Rectal smooth muscle tissue (tissue), 1 donor: ENCODE measurements at regions not wholly inside any gene's neighbourhood (a gene's known extent, or its start where the extent isn't known, plus 50 kb on each side); places are given as distances from the start of the nearest gene placed in this dataset.
"Not testable (repeated sequence)": the region's sequence is repeated elsewhere in the genome, so short reads cannot be mapped to it uniquely, and the experiment has no call there.

ENCODE experiments used
- H3K27ac ChIP-seq: one replicate; pipeline ENCODE4 v1.7.0; 2013; ENCODE audit warnings: low read depth, low read length, inconsistent platforms
- H3K27me3 ChIP-seq: one replicate; pipeline ENCODE4 v1.7.0; 2013; ENCODE audit warnings: low read length; ENCODE audit not compliant: control insufficient read depth, insufficient read depth
- H3K36me3 ChIP-seq: one replicate; pipeline ENCODE4 v1.7.0; 2013; ENCODE audit warnings: low read length; ENCODE audit not compliant: control insufficient read depth, insufficient read depth
- H3K4me1 ChIP-seq: one replicate; pipeline ENCODE4 v1.7.0; 2013; ENCODE audit warnings: low read length; ENCODE audit not compliant: control insufficient read depth, insufficient read depth
- H3K4me3 ChIP-seq: one replicate; pipeline ENCODE4 v1.7.0; 2013; ENCODE audit warnings: low read length
- H3K9ac ChIP-seq: one replicate; pipeline ENCODE4 v1.7.0; 2013; ENCODE audit warnings: low read length

DNA sequence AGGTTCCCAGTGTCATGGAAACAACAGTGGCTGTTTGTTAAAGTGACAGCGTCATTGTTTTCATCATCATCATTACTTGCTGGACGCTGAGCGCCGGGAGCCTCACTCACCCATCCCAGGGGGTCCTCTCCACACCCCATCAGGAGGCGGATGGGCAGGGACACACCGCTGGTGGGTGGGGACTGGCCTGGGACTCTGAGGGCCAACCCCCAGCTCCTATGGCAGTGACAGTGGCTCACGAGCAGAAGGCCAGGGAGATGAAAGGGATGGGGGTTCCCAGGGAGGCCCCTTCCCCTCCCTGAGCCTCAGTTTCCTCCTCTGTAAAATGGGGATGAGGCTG is 76.6 kb upstream of the PRR5 start:
- Histone ChIP-seq H3K36me3 (no peaks in the 10 kb centered on the region), H3K4me3 (no peak overlapping the region), H3K27ac (no peak overlapping the region), H3K4me1 (no peaks in the 10 kb centered on the region), H3K27me3 (peaks cover 4% of the 10 kb centered on the region), H3K9ac (no peak overlapping the region)

DNA sequence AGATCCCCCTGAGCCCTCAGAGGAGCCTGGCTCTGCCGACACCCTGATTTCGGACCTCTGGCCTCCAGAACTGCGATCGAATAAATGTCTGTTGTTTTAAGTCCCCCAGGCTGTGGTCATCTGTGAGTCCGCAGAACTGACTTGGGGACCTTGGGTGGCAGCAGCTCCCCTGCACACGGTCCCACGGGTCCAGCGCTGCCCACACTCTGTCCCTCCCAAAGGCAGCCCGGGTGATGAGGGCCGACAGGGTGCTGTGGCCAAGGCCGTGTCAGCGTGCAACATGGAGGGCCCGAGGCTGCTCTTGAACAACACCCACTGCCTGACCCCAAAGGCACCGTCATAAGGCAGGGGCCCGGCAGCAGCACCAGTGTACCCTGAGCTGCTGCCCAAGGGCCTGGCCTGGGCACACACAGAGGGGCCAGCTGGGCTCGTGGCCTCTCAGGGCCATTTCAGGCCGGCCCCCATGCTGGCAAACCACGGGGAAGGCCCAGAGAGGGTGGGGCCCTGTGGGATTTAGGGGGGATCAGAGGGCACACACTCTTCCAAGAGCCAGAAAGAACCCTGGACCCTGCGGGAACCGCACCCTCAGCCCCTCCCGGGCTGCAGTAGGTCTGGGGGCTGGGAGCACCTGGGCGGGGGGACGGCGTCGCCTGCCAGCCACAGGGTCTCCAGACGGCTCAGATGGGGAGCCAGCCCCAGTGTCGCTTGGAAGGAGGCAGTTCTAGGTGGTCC is 77.1 kb upstream of the PRR5 start:
- Histone ChIP-seq H3K27ac (no peak overlapping the region), H3K4me1 (no peaks in the 10 kb centered on the region), H3K4me3 (no peak overlapping the region), H3K27me3 (peaks cover 6% of the 10 kb centered on the region), H3K36me3 (no peaks in the 10 kb centered on the region), H3K9ac (no peak overlapping the region)

DNA sequence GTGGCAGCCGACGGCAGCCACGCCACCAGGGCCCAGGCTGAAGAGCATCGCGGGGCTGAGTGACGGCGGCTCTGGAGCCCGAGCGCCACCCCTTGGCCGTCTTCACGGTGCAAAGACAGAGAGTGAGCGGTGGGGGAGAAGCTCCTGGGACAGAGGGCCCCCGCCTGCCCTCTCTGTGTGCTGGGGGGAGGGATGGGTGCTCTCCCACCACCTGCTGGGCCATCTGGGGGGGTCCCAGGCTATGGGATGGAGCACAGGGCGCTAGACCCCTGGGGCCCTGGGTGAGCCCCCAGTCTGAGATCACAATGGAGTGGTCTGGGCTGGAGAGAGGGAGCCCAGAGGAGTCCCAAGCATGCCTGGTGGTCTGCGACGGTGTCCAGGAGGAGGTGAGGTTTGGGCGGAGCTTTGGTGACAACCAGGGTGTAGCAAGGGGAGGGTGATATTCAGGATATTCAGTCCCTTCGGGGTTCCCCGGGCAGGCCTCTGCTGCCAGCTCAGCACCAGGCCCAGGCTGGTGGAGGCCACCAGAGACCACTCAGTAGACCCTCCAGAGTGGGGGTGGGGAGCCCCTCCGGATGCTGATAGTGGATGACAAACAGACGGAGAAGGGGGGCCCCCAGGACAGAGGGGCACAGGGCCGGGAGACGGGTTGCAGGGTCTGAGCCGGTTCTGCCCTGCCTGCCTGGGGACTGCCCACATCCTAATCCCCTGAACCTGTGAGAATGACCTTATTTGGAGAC is 78.1 kb upstream of the PRR5 start:
- Histone ChIP-seq H3K4me1 (no peaks in the 10 kb centered on the region), H3K9ac (no peak overlapping the region), H3K27ac (no peak overlapping the region), H3K4me3 (no peak overlapping the region), H3K27me3 (peaks cover 9% of the 10 kb centered on the region), H3K36me3 (no peaks in the 10 kb centered on the region)

DNA sequence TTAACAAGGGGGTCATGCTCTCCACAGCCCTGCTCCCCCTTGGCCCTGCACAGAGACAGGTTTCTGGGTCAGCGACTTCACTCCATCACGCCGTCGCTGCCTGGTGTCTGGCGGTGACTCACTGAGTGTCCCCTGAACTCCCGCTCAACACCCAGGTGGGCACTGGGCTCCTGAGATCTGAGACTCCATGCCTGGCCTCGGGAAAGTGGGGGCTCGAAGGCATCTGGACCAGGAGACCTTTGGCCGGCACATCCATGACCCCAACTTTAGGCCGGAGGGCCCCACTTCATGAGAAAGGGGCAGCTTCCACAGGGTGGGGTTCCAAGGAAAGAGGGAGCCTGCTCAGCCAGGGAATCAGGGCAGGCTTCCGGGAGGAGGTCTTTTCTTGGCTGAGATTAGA is 79.3 kb upstream of the PRR5 start:
- Histone ChIP-seq H3K27ac (no peak overlapping the region), H3K27me3 (peaks cover 9% of the 10 kb centered on the region), H3K9ac (no peak overlapping the region), H3K36me3 (no peaks in the 10 kb centered on the region), H3K4me3 (no peak overlapping the region), H3K4me1 (no peaks in the 10 kb centered on the region)

DNA sequence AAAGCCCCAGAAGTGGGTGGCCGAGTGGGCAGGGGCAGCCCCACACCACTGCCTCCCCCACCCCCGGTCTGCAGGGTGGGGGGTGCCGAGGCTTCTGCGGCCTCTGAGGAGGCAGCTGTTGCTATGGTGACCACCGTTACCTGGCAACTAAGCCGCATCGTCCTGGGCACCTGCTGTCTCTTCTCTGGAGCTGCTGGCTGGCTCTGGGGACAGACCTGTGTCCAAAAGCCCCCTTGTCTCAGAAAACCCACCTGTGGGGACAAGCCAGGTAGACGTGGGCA is 79.9 kb upstream of the PRR5 start:
- H3K36me3 ChIP-seq, result no peaks in the 10 kb centered on the region
- H3K27ac ChIP-seq, result no peak overlapping the region
- no peaks in the 10 kb centered on the region for H3K4me1 ChIP-seq
- H3K9ac ChIP-seq, result no peak overlapping the region
- no peak overlapping the region for H3K4me3 ChIP-seq
- peaks cover 9% of the 10 kb centered on the region for H3K27me3 ChIP-seq

DNA sequence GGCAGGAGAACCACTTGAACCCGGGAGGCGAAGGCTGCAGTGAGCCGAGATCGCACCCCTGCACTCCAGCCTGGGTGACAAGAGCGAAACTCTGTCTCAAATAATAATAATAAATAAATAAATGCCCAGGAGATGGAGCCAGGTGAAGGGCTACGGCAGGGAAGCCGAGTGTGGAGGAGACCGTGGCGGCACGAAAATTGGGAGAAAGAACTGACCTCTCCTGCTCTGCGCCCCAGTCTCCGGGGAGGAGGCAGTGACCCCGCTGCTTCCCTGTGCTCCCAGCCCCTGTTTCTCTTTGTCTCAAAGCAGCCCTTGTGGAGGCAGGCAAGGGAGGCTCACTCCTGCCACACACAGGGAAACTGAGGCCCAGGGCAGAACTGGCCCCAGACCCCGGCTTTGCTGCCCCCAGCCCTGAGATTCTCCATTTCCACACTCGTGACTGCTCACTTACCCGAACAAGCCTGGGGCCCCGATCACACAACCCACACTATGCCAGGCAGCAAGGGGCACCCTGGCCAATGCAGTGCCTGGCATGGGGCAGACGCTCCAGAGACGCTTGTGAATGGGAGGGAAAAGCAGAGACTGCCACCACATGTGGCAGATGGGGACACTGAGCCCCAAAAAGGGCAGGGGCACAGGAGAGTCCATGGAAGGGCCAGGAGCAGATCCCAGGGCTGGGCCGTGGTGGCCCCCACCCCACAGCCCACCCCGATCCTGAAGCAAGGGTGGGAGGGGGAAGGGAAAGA is 80.4 kb upstream of the PRR5 start:
- Histone ChIP-seq H3K27me3 (peaks cover 9% of the 10 kb centered on the region), H3K4me3 (no peak overlapping the region), H3K36me3 (no peaks in the 10 kb centered on the region), H3K27ac (no peak overlapping the region), H3K9ac (no peak overlapping the region), H3K4me1 (no peaks in the 10 kb centered on the region)

DNA sequence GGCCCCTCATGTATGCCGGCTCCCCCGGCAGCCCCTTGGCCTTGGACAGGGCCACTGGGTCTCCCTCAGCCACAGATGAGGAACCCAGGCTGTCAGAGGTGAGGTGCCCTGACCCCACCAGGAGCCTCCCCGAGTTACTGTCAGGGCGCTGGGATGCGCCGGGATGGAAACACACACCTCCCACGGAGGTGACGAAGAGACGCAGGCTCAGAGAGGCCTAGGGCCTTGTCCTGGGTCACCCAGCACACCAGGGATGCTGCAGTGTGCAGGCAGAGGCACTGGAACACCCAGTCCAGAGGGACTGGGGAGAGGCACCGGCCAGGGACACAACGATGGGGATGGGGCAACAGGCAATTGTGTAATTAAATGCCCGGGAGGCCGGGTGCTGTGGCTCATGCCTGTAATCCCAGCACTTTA is 81.2 kb upstream of the PRR5 start:
- Histone ChIP-seq H3K4me1 (no peaks in the 10 kb centered on the region), H3K9ac (no peak overlapping the region), H3K4me3 (no peak overlapping the region), H3K27me3 (peaks cover 9% of the 10 kb centered on the region), H3K27ac (no peak overlapping the region), H3K36me3 (no peaks in the 10 kb centered on the region)

DNA sequence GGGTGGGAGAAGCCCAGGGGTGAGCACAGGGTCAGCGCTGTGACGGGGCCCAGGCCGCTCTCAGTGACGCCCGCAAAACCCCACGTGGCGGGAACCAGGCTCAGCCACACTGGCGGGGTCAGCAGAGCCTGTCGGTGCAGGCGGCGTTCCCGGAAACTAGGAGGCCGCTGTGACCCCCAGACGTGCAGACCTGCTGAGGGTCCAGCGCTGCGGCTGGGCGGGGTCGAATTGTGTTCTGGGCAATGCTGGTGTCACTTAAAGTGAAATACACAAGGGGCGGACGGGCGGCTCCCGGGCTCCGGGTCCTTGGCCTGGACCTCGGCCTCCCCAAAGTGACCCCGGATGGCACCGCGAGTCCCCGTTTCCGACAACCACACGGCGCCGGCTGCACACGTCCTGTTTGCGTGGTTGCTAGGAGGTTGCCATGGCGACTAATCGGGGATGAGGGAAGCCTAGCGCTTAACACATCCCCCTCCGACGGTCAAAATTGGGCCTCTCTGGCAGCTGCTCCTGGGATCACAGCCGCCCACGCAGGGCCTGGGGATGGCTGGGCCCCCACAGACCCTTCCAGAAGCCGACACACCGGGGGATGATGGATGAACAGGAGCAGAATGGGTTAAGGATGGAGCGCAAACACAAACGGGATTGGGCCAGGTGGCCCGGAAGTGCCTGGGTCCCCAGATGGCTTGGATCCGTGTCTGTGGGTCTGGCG is 81.7 kb upstream of the PRR5 start:
- Histone ChIP-seq H3K4me3 (no peak overlapping the region), H3K4me1 (no peaks in the 10 kb centered on the region), H3K9ac (no peak overlapping the region), H3K36me3 (no peaks in the 10 kb centered on the region), H3K27ac (no peak overlapping the region), H3K27me3 (peaks cover 9% of the 10 kb centered on the region)

DNA sequence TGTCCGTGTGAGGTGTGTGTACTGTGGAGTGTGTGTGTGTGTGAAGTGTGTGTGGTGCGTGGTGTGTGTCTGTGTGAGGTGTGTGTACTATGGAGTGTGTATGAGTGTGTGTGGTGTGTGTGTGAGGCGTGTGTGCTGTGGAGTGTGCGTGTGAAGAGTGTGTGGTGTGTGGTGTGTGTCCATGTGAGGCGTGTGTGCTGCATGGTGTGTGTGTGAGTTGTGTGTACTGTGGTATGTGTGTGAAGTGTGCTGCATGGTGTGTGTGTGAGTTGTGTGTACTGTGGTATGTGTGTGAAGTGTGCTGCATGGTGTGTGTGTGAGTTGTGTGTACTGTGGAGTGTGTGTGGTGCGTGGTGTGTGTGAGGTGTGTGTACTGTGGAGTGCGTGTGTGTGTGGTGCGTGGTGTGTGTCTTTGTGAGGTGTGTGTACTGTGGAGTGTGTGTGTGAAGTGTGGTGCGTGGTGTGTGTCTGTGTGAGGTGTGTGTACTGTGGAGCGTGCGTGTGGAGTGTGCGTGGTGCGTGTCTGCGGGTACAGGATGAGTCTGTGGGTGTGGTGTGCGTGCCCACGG is 82.4 kb upstream of the PRR5 start:
- not testable (repeated sequence) for H3K27ac ChIP-seq, H3K4me1 ChIP-seq, H3K27me3 ChIP-seq, H3K9ac ChIP-seq, H3K36me3 ChIP-seq, H3K4me3 ChIP-seq

DNA sequence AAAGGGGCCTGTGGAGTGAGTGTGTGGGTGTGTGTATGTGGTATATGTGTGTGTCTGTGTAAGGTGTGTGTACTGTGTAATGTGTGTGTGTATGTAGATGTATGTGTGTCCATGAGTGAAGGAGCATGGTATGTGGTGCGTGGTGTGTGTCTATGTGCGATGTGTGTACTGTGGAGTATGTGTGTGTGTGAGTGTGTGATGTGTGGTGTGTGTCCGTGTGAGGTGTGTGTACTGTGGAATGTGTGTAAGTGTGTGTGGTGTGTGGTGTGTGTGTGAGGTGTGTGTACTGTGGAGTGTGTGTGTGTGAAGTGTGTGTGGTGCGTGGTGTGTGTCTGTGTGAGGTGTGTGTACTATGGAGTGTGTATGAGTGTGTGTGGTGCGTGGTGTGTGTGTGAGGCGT is 83.1 kb upstream of the PRR5 start:
- not testable (repeated sequence) for H3K9ac ChIP-seq, H3K36me3 ChIP-seq, H3K4me3 ChIP-seq, H3K4me1 ChIP-seq, H3K27ac ChIP-seq, H3K27me3 ChIP-seq

DNA sequence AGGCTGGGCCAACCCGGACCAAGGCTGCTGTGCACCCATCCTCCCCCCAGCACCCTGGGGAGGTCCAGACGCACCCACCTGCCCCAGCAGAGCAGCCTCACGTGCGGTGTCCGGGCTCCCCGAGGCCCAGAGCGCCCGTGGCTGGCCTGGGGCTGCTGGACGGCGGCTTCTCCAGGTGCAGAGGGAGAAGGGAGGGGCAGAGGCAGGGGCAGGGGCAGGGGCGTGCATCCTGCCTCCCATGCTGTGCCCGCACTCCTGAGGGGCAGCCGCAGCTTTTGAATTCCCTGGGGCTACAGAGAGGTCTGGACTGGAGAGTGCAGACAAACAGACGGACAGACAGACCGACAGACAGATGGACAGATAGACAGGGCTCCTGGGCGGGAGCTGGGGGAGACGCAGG is 83.6 kb upstream of the PRR5 start:
- H3K9ac ChIP-seq, result no peak overlapping the region
- peaks cover 9% of the 10 kb centered on the region for H3K27me3 ChIP-seq
- no peaks in the 10 kb centered on the region for H3K4me1 ChIP-seq

DNA sequence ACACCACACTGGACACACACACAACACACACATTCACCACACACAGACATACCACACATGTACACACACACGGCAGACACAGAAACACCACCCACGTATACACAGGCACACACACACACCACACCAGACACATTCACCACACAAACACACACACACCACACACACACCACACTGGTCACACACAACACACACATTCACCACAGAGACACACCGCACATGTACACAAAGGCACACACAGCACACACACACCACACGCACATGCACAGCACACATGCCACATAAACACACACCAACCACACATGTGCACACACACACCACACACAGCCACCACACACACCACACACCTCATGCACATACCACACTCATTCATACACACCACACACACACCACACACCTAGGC is 84.2 kb upstream of the PRR5 start:
- no peak overlapping the region for H3K9ac ChIP-seq
- H3K27me3 ChIP-seq, result peaks cover 9% of the 10 kb centered on the region
- no peak overlapping the region for H3K4me3 ChIP-seq
- H3K27ac ChIP-seq, result no peak overlapping the region
- H3K36me3 ChIP-seq, result no peaks in the 10 kb centered on the region
- H3K4me1 ChIP-seq, result no peaks in the 10 kb centered on the region

More for the DNA sequence above, 83.6 kb upstream of the PRR5 start:
- no peak overlapping the region for H3K4me3 ChIP-seq
- no peak overlapping the region for H3K27ac ChIP-seq
- H3K36me3 ChIP-seq, result no peaks in the 10 kb centered on the region
